Endodermal cell (in vitro differentiated cells): ENCODE measurements at regions not wholly inside any gene's neighbourhood (a gene's known extent, or its start where the extent isn't known, plus 50 kb on each side); places are given as distances from the start of the nearest gene placed in this dataset.
"Not testable (repeated sequence)": the region's sequence is repeated elsewhere in the genome, so short reads cannot be mapped to it uniquely, and the experiment has no call there.

Experiments
- DNase-seq: peaks from one replicate; pipeline ENCODE4 v3.0.0-alpha.2; 2017
- H3K27ac ChIP-seq: 2 replicates; pipeline ENCODE4 v1.5.1; 2013; ENCODE audit warnings: mild to moderate bottlenecking, low read depth, low read length, moderate library complexity
- H3K27me3 ChIP-seq: 2 replicates; pipeline ENCODE4 v1.6.1; 2013; ENCODE audit warnings: mild to moderate bottlenecking, low read length, moderate library complexity; ENCODE audit not compliant: insufficient read depth, control insufficient read depth, poor library complexity, severe bottlenecking
- H3K36me3 ChIP-seq: 2 replicates; pipeline ENCODE4 v1.7.0; 2013; ENCODE audit warnings: mild to moderate bottlenecking, low read length, moderate library complexity; ENCODE audit not compliant: control insufficient read depth, insufficient read depth
- H3K4me1 ChIP-seq: one replicate; pipeline ENCODE4 v1.7.0; 2013; ENCODE audit warnings: low read length; ENCODE audit not compliant: control insufficient read depth, insufficient read depth
- H3K4me3 ChIP-seq: 2 replicates; pipeline ENCODE4 v1.5.1; 2013; ENCODE audit warnings: mild to moderate bottlenecking, low read length, moderate library complexity
- H3K9ac ChIP-seq: 2 replicates; pipeline ENCODE4 v1.6.1; 2013; ENCODE audit warnings: mild to moderate bottlenecking, low read length, moderate library complexity; ENCODE audit not compliant: poor library complexity, severe bottlenecking; ENCODE audit errors: extremely low read depth
- H3K9me3 ChIP-seq: 2 replicates; pipeline ENCODE4 v1.6.1; 2013; ENCODE audit warnings: mild to moderate bottlenecking, low read length, moderate library complexity; ENCODE audit not compliant: control insufficient read depth
- H3K27ac Mint-ChIP-seq: 2 replicates; pipeline ENCODE4 v1.8.0; 2020; ENCODE audit warnings: mixed read lengths
- H3K27me3 Mint-ChIP-seq: 2 replicates; pipeline ENCODE4 v1.8.0; 2021; ENCODE audit warnings: mild to moderate bottlenecking, mixed read lengths; ENCODE audit not compliant: insufficient read depth
- H3K36me3 Mint-ChIP-seq: 2 replicates; pipeline ENCODE4 v1.8.0; 2020; ENCODE audit warnings: low read depth, mixed read lengths
- H3K4me1 Mint-ChIP-seq: 2 replicates; pipeline ENCODE4 v1.8.0; 2020; ENCODE audit warnings: mixed read lengths
- H3K4me3 Mint-ChIP-seq: 2 replicates; pipeline ENCODE4 v1.8.0; 2020; ENCODE audit warnings: mild to moderate bottlenecking, moderate library complexity, mixed read lengths
- H3K9me3 Mint-ChIP-seq: 2 replicates; pipeline ENCODE4 v1.8.0; 2020; ENCODE audit warnings: mild to moderate bottlenecking, mixed read lengths
- CTCF ChIP-seq: fragments of 200-600 bp; sonication (generic); conservative IDR thresholded peaks from 2 replicates; pipeline ENCODE4 v1.5.0; 2021; ENCODE audit warnings: antibody characterized with exemption, mild to moderate bottlenecking
- WGBS, 2 experiments: methylation state at CpG; one replicate each; pipeline versions ENCODE4 v1.1.5 to v1.1.7; 2013; ENCODE audit warnings: missing lambda C conversion rate in 2 of 2, mixed read lengths in 1 of 2; ENCODE audit not compliant: insufficient coverage in 1 of 2, insufficient read length in 1 of 2; 5-methylcytosine and 5-hydroxymethylcytosine counted together

GRCh38 chr17:53471514-53471913, 351.2 kb upstream of the KIF2B start:
- Mint-ChIP-seq H3K4me1 (no peaks in the 10 kb centered on the region), H3K9me3 (peaks cover 5% of the 10 kb centered on the region), H3K27ac (no peak overlapping the region), H3K4me3 (no peak overlapping the region), H3K36me3 (peaks cover 1% of the 10 kb centered on the region), H3K27me3 (no peaks in the 10 kb centered on the region)
- Histone ChIP-seq H3K27ac (no peak overlapping the region), H3K27me3 (no peaks in the 10 kb centered on the region), H3K9ac (no peak overlapping the region), H3K36me3 (no peaks in the 10 kb centered on the region), H3K4me3 (no peak overlapping the region), H3K9me3 (peaks cover 6% of the 10 kb centered on the region), H3K4me1 (no peaks in the 10 kb centered on the region)
- WGBS, 2 experiments: 93 to 100% methylated on average over 1 to 7 of the region's 7 CpGs
- no peak for TF ChIP-seq CTCF
- DNase-seq: no peak

GRCh38 chr17:53470626-53471025, 352.1 kb upstream of the KIF2B start:
- H3K4me1 ChIP-seq: no peaks in the 10 kb centered on the region
- Mint-ChIP-seq H3K36me3 (peaks cover 1% of the 10 kb centered on the region), H3K4me1 (no peaks in the 10 kb centered on the region), H3K27ac (no peak overlapping the region), H3K27me3 (no peaks in the 10 kb centered on the region), H3K4me3 (no peak overlapping the region), H3K9me3 (peaks cover 5% of the 10 kb centered on the region)
- H3K9ac ChIP-seq: no peak overlapping the region
- 89% methylated on average over 1 of the region's 1 CpG; no CpG with 5 or more reads in 1 of the 2 experiments for WGBS, 2 experiments
- no peak for TF ChIP-seq CTCF
- no peak for DNase-seq
- no peaks in the 10 kb centered on the region for H3K36me3 ChIP-seq
- no peaks in the 10 kb centered on the region for H3K27me3 ChIP-seq
- peaks cover 6% of the 10 kb centered on the region for H3K9me3 ChIP-seq
- no peak overlapping the region for H3K27ac ChIP-seq
- no peak overlapping the region for H3K4me3 ChIP-seq

GRCh38 chr17:53466733-53467132, 356.0 kb upstream of the KIF2B start:
- H3K4me1 Mint-ChIP-seq: no peaks in the 10 kb centered on the region
- no peak for DNase-seq
- H3K4me3 Mint-ChIP-seq: no peak overlapping the region
- peaks cover 1% of the 10 kb centered on the region for H3K36me3 Mint-ChIP-seq
- no peaks in the 10 kb centered on the region for H3K4me1 ChIP-seq
- peaks cover 5% of the 10 kb centered on the region for H3K9me3 Mint-ChIP-seq
- H3K9ac ChIP-seq: no peak overlapping the region
- peaks cover 6% of the 10 kb centered on the region for H3K9me3 ChIP-seq
- no peak for TF ChIP-seq CTCF
- H3K27ac Mint-ChIP-seq: no peak overlapping the region
- H3K27ac ChIP-seq: no peak overlapping the region
- H3K27me3 Mint-ChIP-seq: no peaks in the 10 kb centered on the region
- H3K4me3 ChIP-seq: no peak overlapping the region
- H3K36me3 ChIP-seq: no peaks in the 10 kb centered on the region
- no peaks in the 10 kb centered on the region for H3K27me3 ChIP-seq

GRCh38 chr17:53464396-53464795, 358.3 kb upstream of the KIF2B start:
- 91% methylated on average over 8 of the region's 8 CpGs; no CpG with 5 or more reads in 1 of the 2 experiments for WGBS, 2 experiments
- peaks cover 16% of the 10 kb centered on the region for H3K9me3 Mint-ChIP-seq

More at GRCh38 chr17:53464396-53464795, 358.3 kb upstream of the KIF2B start:
- not testable (repeated sequence) for H3K4me3 ChIP-seq, H3K27ac ChIP-seq, H3K9ac ChIP-seq, H3K4me3 Mint-ChIP-seq, H3K36me3 ChIP-seq, H3K4me1 ChIP-seq, H3K27me3 ChIP-seq, H3K27me3 Mint-ChIP-seq, DNase-seq, H3K27ac Mint-ChIP-seq, H3K4me1 Mint-ChIP-seq, H3K36me3 Mint-ChIP-seq
- H3K9me3 ChIP-seq: peaks cover 13% of the 10 kb centered on the region
